GM12878 (cell line): ENCODE measurements at regions not wholly inside any gene's neighbourhood (a gene's known extent, or its start where the extent isn't known, plus 50 kb on each side); places are given as distances from the start of the nearest gene placed in this dataset.

Source experiments
- ATAC-seq: fragments of 200-7000 bp; cut with Tn5 transposase; 3 replicates; pipeline ENCODE4 v1.9.1; 2020; ENCODE audit warnings: mild to moderate bottlenecking, moderate library complexity
- BruUV-seq: library from RNA; stranded (reverse); fragments of 400-500 nt; replicated peaks from 2 replicates; lab custom pipeline; 2021; lab: Mats Ljungman, UMichigan
- CTCF ChIA-PET: fragments of 300-600 bp; sonication (Branson Sonifier 250); formaldehyde crosslinking; extraction: SDS; loops from one replicate; lab custom pipeline; 2021; ENCODE audit warnings: inconsistent platforms; lab: Yijun Ruan, JAX
- POLR2A ChIA-PET: fragments of 350-600 bp; formaldehyde crosslinking; extraction: SDS; loops from one replicate; lab custom pipeline; 2021; ENCODE audit warnings: inconsistent platforms; lab: Charles Lee
- RAD21 ChIA-PET: fragments of 300-600 bp; sonication (Branson Sonifier 250); formaldehyde crosslinking; loops from one replicate; lab custom pipeline; 2023; ENCODE audit warnings: antibody characterized with exemption; ENCODE audit not compliant: unreplicated experiment; lab: Charles Lee
- SMC1A ChIA-PET: fragments of 300-600 bp; sonication (Branson Sonifier 250); formaldehyde crosslinking; loops from one replicate; lab custom pipeline; 2023; ENCODE audit not compliant: unreplicated experiment, uncharacterized antibody; lab: Charles Lee
- DNase-seq: peaks from one replicate; pipeline ENCODE4 v3.0.0-alpha.2; 2011; ENCODE audit warnings: low read depth, low spot score
- FAIRE-seq: peaks from 3 replicates; lab custom pipeline; 2011; peaks lifted over from hg19 to GRCh38; lab: Jason Lieb, UNC
- H2AFZ ChIP-seq: 2 replicates; pipeline ENCODE4 v1.6.0; 2011; ENCODE audit warnings: low read depth, low read length, control low read depth; ENCODE audit not compliant: control insufficient read depth
- H3K27ac ChIP-seq: 2 replicates; pipeline ENCODE4 v1.5.1; 2011; ENCODE audit warnings: control low read depth; ENCODE audit not compliant: control insufficient read depth, insufficient read depth
- H3K27me3 ChIP-seq, 2 experiments: replicated peaks in 1 of 2; 2 replicates each; pipeline versions ENCODE4 v1.6.0 to v1.6.1; 2011; ENCODE audit warnings: low read length in 1 of 2; ENCODE audit not compliant: control insufficient read depth in 2 of 2, insufficient read depth in 2 of 2
- H3K36me3 ChIP-seq, 2 experiments: 2 replicates each; pipeline ENCODE4 v1.5.1; 2011; ENCODE audit warnings: low read length in 1 of 2; ENCODE audit not compliant: control insufficient read depth in 2 of 2, insufficient read depth in 2 of 2
- H3K4me1 ChIP-seq: 2 replicates; pipeline ENCODE4 v1.6.1; 2011; ENCODE audit warnings: mild to moderate bottlenecking, low read length, moderate library complexity, mixed read lengths; ENCODE audit not compliant: control insufficient read depth, insufficient read depth
- H3K4me2 ChIP-seq: 2 replicates; pipeline ENCODE4 v1.6.0; 2011; ENCODE audit warnings: control low read depth; ENCODE audit not compliant: control insufficient read depth, insufficient read depth
- H3K4me3 ChIP-seq: fragments of 200-600 bp; sonication (generic); 2 replicates; pipeline ENCODE4 v1.5.1; 2016
- H3K79me2 ChIP-seq: 2 replicates; pipeline ENCODE4 v1.6.0; 2011; ENCODE audit warnings: low read length; ENCODE audit not compliant: control insufficient read depth, insufficient read depth
- H3K9ac ChIP-seq: 2 replicates; pipeline ENCODE4 v1.8.0; 2011; ENCODE audit warnings: low read length, control low read depth, mixed read lengths; ENCODE audit not compliant: control insufficient read depth, insufficient read depth
- H3K9me3 ChIP-seq: replicated peaks from 3 replicates; pipeline ENCODE4 v1.5.1; 2011; ENCODE audit warnings: mild to moderate bottlenecking, low read length; ENCODE audit not compliant: control insufficient read depth, insufficient read depth
- H4K20me1 ChIP-seq: 2 replicates; pipeline ENCODE4 v1.6.0; 2011; ENCODE audit not compliant: control insufficient read depth, insufficient read depth
- ATF3 ChIP-seq: IDR thresholded peaks from 2 replicates; pipeline ENCODE4 v1.6.1; 2011; ENCODE audit warnings: low read depth, mild to moderate bottlenecking, low read length, moderate library complexity, borderline replicate concordance; ENCODE audit errors: extremely low read depth
- BCLAF1 ChIP-seq: fragments of 450-650 bp; IDR thresholded peaks from 2 replicates; pipeline ENCODE4 v1.6.1; 2017; ENCODE audit warnings: antibody characterized with exemption, mild to moderate bottlenecking, moderate library complexity
- CBFB ChIP-seq: IDR thresholded peaks from 2 replicates; pipeline ENCODE4 v1.6.1; 2016; ENCODE audit warnings: antibody characterized with exemption, low read depth
- CHD1 ChIP-seq: IDR thresholded peaks from 2 replicates; pipeline ENCODE4 v1.6.1; 2012; ENCODE audit warnings: low read depth, low read length, improper control_type of control experiment
- CTCF ChIP-seq, 3 experiments: IDR thresholded peaks in 2 of 3; conservative IDR thresholded peaks in 1 of 3; 2 replicates each; pipeline ENCODE4 v1.5.1; 2011; ENCODE audit warnings: low read depth in 3 of 3, low read length in 3 of 3, mild to moderate bottlenecking in 3 of 3, control low read depth in 2 of 3, moderate library complexity in 2 of 3, inconsistent platforms in 1 of 3, mixed read lengths in 1 of 3; ENCODE audit not compliant: control insufficient read depth in 2 of 3, insufficient read depth in 1 of 3; ENCODE audit errors: extremely low read depth in 1 of 3
- FOS ChIP-seq: IDR thresholded peaks from 3 replicates; pipeline ENCODE4 v1.6.1; 2011; ENCODE audit warnings: borderline replicate concordance; ENCODE audit not compliant: insufficient read length; ENCODE audit errors: extremely low read depth
- KLF5 ChIP-seq: fragments of 450-650 bp; IDR thresholded peaks from 2 replicates; pipeline ENCODE4 v1.6.1; 2014; ENCODE audit warnings: mild to moderate bottlenecking; ENCODE audit not compliant: partially characterized antibody
- NRF1 ChIP-seq: conservative IDR thresholded peaks from 2 replicates; pipeline ENCODE4 v1.6.1; 2011; ENCODE audit warnings: mild to moderate bottlenecking, low read depth, low read length, improper control_type of control experiment
- POLR2A ChIP-seq: IDR thresholded peaks from 2 replicates; pipeline ENCODE4 v1.6.1; 2011; ENCODE audit warnings: low read depth, mild to moderate bottlenecking, low read length
- RUNX3 ChIP-seq: IDR thresholded peaks from 2 replicates; pipeline ENCODE4 v1.6.1; 2012; ENCODE audit warnings: low read length, inconsistent platforms
- SIN3A ChIP-seq: IDR thresholded peaks from 2 replicates; pipeline ENCODE4 v1.6.1; 2012; ENCODE audit warnings: low read depth, low read length, improper control_type of control experiment
- SPI1 ChIP-seq: IDR thresholded peaks from 2 replicates; pipeline ENCODE4 v1.6.1; 2011; ENCODE audit warnings: low read depth, mild to moderate bottlenecking, low read length, moderate library complexity, borderline replicate concordance; ENCODE audit not compliant: insufficient read depth
- SREBF1 ChIP-seq: IDR thresholded peaks from 2 replicates; pipeline ENCODE4 v1.6.1; 2012; ENCODE audit warnings: mild to moderate bottlenecking, low read length
- YBX1 ChIP-seq: fragments of 450-650 bp; IDR thresholded peaks from 2 replicates; pipeline ENCODE4 v1.6.1; 2016; ENCODE audit warnings: antibody characterized with exemption
- ZNF217 ChIP-seq: fragments of 450-650 bp; IDR thresholded peaks from 2 replicates; pipeline ENCODE4 v1.6.1; 2017; ENCODE audit warnings: antibody characterized with exemption, mild to moderate bottlenecking
- ZSCAN29 ChIP-seq: fragments of 450-650 bp; IDR thresholded peaks from 2 replicates; pipeline ENCODE4 v1.6.1; 2017; ENCODE audit warnings: mild to moderate bottlenecking, moderate library complexity
- WGBS: methylation state at CpG from one replicate; pipeline ENCODE4 v1.1.6; 2016; ENCODE audit warnings: low lambda C conversion rate; ENCODE audit not compliant: insufficient replicate concordance, insufficient coverage; ENCODE audit errors: missing lambda C conversion rate; 5-methylcytosine and 5-hydroxymethylcytosine counted together
- in situ Hi-C: fragments of 300-500 bp; cut with MboI; formaldehyde crosslinking; loops from 9 replicates; pipeline ENCODE4 v1.14.3; 2018; ENCODE audit warnings: mixed read lengths
- intact Hi-C: fragments of 100-400 bp; cut with micrococcal nuclease; formaldehyde crosslinking; loops from one replicate; pipeline ENCODE4 v1.14.2; 2022; ENCODE audit not compliant: unreplicated experiment

GRCh38 chr16:77603656-77604055 is 118.7 kb upstream of the NUDT7 start (continued):
- no peak for TF ChIP-seq NRF1
- TF ChIP-seq YBX1, result no peak
- TF ChIP-seq CTCF (IDR thresholded peaks at IDR 0.05 in 2 of 3, conservative IDR thresholded peaks at IDR 0.05 in 1 of 3; ENCODE audit: control insufficient read depth in 2 of 3, extremely low read depth in 1 of 3, insufficient read depth in 1 of 3, low read depth in 3 of 3, low read length in 3 of 3), result no peak

- ChIA-PET CTCF (no interaction called here), POLR2A (no interaction called here), SMC1A (no interaction called here), RAD21 (no interaction called here)
- no peak overlapping the region for H3K4me2 ChIP-seq
- ATAC-seq (no peak), DNase-seq (no peak), FAIRE-seq (no peak)
- intact Hi-C loops (no loop called here), in situ Hi-C loops (no loop called here)
- WGBS, result 41% methylated on average over 6 of the region's 6 CpGs
- no peak overlapping the region for H3K27ac ChIP-seq
- H3K4me1 ChIP-seq, result no peaks in the 10 kb centered on the region
- TF ChIP-seq SREBF1 (no peak), POLR2A (no peak), ZSCAN29 (no peak), CBFB (no peak), RUNX3 (no peak), KLF5 (no peak), CHD1 (no peak), BCLAF1 (no peak), CTCF (IDR thresholded peaks at IDR 0.05 in 2 of 3, conservative IDR thresholded peaks at IDR 0.05 in 1 of 3; ENCODE audit: control insufficient read depth in 2 of 3, extremely low read depth in 1 of 3, insufficient read depth in 1 of 3, low read depth in 3 of 3, low read length in 3 of 3) (no peak), SIN3A (no peak), ZNF217 (no peak), SPI1 (no peak), FOS (no peak), ATF3 (no peak)
- H3K9ac ChIP-seq, result no peak overlapping the region
- H4K20me1 ChIP-seq, result no peaks in the 10 kb centered on the region
- H3K4me3 ChIP-seq, result no peak overlapping the region
- no peaks in the 10 kb centered on the region for H3K9me3 ChIP-seq
- H3K27me3 ChIP-seq, result no peaks in the 10 kb centered on the region
- no TSS peak for BruUV-seq
- no peaks in the 10 kb centered on the region for H3K79me2 ChIP-seq
- H2AFZ ChIP-seq, result no peak overlapping the region
- H3K36me3 ChIP-seq, result no peaks in the 10 kb centered on the region
Observed at GRCh38 chr16:77610496-77610895, 111.8 kb upstream of the NUDT7 start.
